ENCODE measurements at regions not wholly inside any gene's neighbourhood (a gene's known extent, or its start where the extent isn't known, plus 50 kb on each side); places are given as distances from the start of the nearest gene placed in this dataset.

DNA sequence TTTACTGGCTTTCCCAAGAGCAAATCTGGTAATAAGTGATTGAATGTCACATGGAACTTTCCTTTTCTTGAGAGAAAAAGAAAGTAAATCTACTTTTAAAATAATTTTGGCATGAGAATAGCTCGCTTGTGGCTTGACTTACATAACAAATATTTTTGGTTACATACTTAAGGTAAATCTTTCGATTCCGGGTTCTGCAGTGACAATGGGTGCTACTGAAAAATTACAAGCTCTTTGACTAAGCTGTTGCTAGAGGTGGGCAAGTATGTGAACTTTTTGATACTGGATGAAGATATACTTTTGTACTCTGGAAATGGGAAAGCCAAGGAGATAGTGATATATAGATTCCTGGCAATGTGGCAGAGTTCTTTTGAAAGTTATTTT lies 51.9 kb upstream of the OTOL1 start:
- DNase-seq (ENCODE audit: low read depth): no peak

DNA sequence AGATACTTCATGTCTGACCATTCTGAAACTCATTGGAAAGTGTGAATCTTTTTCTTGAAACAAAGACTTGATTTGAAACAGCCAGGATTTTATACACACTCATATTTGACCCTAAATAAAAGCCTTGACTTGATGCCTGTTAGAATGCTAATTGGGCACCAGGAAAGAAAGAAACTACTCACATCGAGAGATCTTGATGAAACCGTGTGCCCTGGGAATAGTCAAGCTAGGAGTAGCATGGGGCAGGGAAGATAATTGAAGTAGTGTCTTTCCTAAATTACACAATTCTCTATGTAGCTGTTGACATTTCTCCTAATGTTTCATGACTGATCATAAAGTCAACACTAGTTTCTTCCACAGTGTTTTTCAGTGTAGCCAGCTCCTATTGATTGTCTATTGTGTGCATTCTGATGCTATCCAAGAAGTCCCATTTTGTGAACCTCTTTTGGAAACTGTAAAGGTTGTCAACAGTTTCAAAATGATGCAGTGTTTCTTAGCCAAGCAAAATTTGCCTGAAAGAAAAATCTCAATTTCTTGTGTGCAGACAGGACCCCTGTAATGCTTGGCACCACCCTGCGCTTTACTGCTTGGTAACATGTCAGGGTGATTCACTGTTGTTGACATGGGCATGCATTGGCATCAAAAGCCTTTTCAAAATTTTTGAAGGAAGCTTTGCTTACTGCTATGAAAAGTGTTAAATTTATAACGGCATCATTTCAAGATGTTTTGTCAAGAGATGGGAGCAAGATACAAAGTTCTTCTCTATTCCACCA lies 52.5 kb upstream of the OTOL1 start:
- no peak for DNase-seq (ENCODE audit: low read depth)

DNA sequence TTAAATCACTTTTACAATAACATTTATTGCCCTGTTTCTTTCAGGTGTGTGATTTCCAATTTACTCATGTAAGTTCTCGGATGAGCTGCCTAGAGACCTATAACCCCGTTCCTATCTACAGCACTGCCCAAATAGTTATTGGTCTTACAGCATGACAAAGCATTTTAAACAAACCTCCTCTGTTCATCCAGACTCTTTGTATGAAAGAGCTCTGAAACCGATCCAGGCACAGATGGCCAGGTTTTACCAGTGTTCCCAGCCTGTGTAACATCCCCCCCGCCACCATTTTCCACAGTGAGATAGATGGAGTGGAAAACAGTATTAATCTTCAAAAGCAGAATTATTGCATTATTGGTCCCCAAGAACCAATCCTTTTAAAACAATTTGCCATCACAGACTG lies 59.0 kb upstream of the SPTSSB start:
- no peak for DNase-seq (ENCODE audit: low read depth)

DNA sequence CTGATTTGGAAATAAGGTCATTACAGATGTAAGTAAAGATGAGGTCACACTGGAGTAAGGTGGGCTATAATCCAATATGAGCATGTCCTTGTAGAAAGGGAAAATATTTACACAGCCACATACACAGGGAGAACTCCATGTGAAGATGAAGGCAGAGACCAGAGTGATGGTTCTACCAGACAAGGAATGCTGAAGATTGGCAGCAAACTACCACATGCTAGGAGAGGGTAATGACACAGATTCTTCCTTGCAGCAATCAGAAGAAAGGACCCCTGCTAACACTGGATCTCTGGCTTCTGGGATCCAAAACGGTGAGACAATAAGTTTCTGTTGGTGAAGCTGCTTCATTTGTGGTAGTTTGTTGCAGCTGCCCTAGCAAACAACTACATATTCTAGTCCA lies 56.0 kb upstream of the SPTSSB start:
- no peak for DNase-seq (ENCODE audit: low read depth)

DNA sequence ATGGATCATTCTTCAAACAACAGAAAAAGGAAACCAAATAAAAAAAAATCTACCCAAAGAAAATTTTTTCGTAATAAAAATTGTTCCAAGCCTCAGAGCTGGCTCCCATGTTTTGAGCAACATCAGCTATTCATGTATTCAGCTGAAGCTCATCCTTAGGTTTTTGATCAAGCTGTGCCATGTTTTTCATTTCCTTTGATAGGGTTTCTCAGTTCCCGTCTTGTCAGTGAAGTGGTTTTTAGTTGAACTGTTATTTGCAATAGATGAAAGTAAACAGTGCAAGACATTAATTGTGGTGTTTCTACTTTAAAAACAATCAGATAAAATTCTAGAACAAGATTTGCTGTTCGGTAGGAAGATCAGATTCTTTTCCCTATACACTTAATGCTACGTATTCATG lies 55.4 kb upstream of the SPTSSB start:
- DNase-seq (ENCODE audit: low read depth): no peak

DNA sequence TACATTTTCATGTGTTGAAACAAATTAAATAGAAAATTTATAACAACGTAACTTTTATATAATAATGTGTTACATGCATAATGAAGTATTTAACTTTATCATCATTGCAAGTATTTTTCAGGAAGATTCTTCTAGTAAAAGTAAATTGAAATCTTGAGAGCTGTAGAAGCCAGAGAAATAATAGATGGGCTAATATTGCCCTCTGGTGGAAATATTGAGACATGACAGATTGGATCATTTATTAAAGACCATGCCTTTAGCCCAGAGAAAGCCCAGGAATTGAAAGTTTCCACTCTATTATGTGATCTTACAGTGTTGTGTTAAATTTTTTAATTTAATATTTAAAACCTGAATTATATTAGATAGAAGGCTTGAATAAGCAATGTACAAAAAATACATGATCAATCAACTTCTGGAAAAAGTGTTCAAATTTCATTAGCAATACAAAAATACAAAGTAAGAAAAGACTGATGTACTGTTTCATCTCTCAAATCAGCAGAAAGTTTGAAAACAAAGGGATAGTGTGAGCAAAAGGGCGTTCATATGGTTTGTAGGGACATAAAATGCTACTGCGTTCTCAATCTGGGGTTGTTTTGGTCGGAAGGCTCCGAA lies 52.7 kb upstream of the SPTSSB start:
- peak; percentile 7 for DNase-seq (ENCODE audit: low read depth)

DNA sequence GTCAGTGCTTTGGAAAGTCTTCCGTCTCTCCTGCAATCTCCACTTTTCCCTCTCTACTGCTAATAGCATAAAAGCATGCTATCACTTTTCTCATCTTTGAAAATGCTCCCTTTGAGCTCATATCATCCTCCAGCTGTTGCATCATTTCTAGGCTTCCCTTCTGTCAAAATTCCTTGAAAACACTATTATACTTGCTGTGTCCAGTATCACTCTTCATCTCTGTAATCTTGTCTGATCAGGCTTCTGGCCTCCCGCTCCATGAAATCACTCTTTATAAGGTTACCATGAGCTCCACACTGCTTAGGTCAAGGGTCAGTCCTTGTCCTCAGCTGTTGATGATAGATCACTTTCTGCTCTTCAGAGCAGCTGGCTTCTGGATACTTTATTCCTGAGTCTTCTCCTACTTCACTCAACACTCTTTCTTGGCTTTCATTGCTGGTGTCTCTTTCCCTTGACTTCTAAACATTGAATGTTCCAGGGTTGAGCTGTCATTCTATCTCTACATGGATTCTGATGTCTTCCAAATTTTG lies 50.9 kb upstream of the SPTSSB start:
- no peak for DNase-seq (ENCODE audit: low read depth)

All from HS-27A (cell line).